T-helper 1 cell treated with Interleukin-12 subunit alpha and Interleukin-12 subunit beta and Interleukin-4 antibody, amounts not matched to agents 30 ng/mL and 1 ng/mL, for 36 hours (primary cell): ENCODE measurements at regions not wholly inside any gene's neighbourhood (a gene's known extent, or its start where the extent isn't known, plus 50 kb on each side); places are given as distances from the start of the nearest gene placed in this dataset.
"Not testable (repeated sequence)": the region's sequence is repeated elsewhere in the genome, so short reads cannot be mapped to it uniquely, and the experiment has no call there.

Experiments
- intact Hi-C: fragments of 100-400 bp; cut with micrococcal nuclease; formaldehyde crosslinking; loops from one replicate; pipeline ENCODE4 v1.15.1; 2024

- intact Hi-C loops = no loop called here
Measured at GRCh38 chr21:35451276-35451675, 402.2 kb upstream of the RUNX1 start.

DNA sequence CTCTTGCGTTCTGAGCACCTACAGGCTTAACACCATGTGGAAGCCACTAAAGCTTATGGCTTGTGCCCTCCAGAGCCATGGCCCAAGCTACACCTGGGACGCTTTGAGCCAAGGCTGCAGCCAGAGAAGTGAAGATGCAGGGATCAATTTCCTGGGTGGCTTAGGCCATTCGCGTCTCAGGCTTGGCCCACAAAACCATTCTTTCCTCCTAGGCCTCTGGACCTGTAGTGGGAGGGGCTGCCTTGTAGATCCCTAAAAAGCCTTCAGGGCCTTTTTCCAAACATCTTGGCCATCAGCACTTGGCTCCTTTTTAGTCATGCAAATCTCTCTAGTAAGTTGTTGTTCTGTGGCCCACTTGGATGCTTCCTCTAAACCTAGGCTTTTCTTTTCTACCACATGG, 401.7 kb upstream of the RUNX1 start:
- intact Hi-C loops = no loop called here

DNA sequence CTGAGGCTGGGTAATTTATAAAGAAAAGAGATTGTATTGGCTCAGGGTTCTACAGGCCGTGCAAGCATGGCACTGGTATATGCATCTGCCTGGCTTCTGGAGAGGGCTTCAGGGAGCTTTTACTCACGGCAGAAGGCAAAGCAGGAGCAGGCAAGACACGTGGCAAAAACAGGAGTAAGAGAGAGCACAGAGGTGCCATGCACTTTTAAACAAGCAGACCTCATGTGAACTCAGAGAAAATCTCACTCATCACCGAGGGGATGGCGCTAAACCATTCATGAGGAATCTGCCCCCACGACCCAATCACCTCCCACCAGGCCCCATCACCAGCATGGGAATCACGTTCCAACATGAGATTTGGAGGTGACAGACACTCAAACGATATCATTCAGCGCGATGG, 400.7 kb upstream of the RUNX1 start:
- intact Hi-C loops = no loop called here

GRCh38 chr21:35448876-35449599, 399.9 kb upstream of the RUNX1 start:
- intact Hi-C loops = no loop called here

- intact Hi-C loops = no loop called here
Measured at GRCh38 chr21:35444391-35444790, 395.3 kb upstream of the RUNX1 start.

DNA sequence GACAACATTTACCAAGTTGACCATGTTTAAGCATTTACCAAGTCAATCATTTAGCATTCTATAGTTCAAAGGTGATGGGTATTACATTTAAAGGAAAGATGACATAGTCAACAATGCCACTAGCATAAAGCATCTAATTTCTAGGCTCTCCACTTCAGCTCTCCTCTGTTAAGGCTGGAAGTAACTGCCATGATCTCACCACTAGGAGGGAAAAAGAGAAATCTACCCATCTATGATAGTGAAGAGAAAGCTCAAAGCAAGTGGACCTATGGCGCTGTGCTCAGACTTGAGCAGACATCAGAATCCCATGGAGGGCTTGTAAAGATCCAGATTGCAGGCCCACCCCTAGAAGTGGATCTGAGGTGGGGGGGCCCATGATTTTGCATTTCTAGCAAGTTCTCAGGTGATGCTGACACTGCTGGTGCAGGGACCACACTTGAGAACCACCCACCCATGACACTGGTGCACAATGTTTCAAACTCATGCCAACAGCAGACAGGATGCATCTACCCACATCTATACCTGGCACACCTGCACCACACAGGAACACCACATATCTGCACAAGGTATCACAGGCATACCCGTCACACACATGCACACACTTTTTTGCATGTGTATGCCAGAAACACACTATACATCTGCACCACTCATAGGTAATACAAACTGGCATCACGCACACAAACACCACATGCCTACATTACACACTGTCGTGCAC, 392.9 kb upstream of the RUNX1 start:
- intact Hi-C loops = no loop called here

DNA sequence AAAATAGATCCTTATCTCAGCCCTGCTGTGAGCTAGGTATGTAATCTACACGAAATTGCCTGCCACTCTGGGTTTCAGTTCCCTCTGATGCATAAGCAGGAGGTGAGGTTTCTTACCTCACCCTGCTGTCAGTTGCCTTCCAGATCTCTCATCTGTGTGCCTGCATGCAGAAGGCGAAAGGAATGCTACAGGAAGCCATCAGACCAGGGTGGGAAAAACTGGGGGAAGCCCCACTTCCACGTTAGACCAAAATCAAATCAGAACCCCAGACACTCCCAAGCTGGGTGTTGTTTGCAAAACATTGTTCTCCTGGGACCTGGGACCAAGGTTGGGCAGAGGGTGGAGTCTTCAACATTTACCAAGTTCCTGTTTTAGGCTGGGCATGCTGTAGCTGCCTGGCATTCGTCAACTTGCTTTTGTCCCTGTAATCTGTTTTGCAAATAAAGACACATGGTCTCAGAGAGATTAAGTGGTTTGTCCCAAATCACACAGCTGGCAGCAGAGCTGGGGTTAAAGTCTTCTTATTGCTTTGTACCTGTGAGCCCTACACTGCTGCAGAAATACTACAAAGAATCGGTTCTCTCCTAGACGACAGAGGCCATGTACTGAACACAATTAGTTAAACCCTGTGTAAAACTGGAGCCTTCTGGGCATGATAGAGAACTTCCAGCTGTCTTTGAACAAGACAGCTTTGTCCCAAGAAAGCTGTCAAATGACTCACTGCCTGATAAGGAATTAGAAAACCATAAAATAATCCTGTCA, 389.7 kb upstream of the RUNX1 start:
- intact Hi-C loops = loop anchor here (5.0 kb wide), 1 partner anchor 88 kb away; no protein-coding TSS in a partner anchor

DNA sequence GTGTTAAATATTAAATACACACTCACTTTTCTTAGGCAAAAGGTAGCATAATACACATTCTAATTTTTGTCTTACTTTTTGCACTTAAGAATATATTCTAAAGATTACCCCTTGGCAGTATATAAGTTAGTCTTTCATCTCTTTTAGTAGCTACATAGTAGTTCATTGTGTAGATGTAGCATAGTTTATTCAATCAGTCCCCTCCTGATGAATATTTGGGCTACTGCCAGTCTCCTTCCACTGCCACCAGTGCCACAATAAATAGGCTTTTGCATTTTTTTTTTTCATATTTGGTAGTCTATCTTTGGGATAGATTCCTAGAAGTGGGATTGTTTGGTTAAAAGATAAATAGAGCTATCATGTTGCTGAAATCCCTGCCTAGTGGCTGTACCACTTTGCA, 388.8 kb upstream of the RUNX1 start:
- intact Hi-C loops = loop anchor here (5.0 kb wide), 1 partner anchor 89 kb away; no protein-coding TSS in a partner anchor

- intact Hi-C loops = loop anchor here (5.0 kb wide), 1 partner anchor 90 kb away; no protein-coding TSS in a partner anchor
Measured at GRCh38 chr21:35436899-35437298, 387.8 kb upstream of the RUNX1 start.

- intact Hi-C loops = not testable (repeated sequence)
Measured at GRCh38 chr21:35432601-35433000, 383.5 kb upstream of the RUNX1 start.

- intact Hi-C loops = no loop called here
Measured at GRCh38 chr21:35430260-35430659, 381.2 kb upstream of the RUNX1 start.

DNA sequence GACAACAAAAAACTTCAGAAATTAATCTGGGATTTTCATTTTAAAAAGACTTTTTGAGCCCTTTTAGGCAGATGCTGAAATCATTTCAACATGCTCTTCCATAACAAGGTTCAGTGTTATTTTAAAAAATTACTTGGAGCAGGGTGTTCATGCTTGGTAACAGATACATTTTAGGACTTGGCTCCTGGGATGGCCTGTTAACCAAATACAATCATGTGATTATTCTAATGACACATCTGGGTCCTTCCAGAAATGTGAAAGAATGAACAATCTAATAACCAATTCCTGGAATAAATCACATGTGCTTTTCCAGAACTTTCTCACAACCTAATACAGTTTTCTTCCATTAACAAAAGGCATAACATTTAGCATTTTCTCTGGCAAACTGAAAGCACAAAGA, 379.8 kb upstream of the RUNX1 start:
- intact Hi-C loops = no loop called here

GRCh38 chr21:35428489-35428888, 379.4 kb upstream of the RUNX1 start:
- intact Hi-C loops = no loop called here

DNA sequence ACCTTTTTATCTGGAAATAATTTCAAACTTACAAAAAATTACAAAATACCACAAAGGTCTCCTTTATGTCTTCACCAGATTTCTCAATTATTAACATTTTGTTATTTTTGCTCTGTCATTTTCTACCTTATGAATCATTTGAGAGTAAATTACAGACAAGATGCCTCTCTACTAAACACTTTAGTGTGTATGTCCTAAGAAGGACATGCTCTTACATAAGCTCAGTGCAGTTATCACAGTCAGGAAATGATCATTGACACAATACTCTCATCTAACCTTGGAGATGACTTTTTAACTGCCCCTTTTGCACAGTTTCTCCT, 378.9 kb upstream of the RUNX1 start:
- intact Hi-C loops = no loop called here

- intact Hi-C loops = no loop called here
Measured at GRCh38 chr21:35427320-35428000, 378.4 kb upstream of the RUNX1 start.

DNA sequence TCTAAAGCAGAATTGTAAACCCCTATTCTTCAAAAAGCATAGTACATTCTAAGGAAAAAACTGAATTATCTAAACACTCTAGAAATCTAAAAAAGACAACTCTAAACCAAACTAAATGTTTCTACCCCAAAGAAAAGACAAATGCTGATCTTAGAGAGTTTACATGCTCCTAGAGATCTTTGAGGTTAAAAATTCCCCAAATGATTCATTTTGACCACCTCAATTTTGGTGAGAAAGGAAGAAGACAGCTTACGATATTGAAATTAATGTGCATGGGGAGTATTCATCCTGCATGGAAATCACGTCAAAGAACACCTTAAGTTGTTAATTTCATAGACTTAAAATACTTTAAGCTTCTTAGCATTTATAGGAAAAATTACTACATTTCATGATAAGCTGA, 377.8 kb upstream of the RUNX1 start:
- intact Hi-C loops = no loop called here

DNA sequence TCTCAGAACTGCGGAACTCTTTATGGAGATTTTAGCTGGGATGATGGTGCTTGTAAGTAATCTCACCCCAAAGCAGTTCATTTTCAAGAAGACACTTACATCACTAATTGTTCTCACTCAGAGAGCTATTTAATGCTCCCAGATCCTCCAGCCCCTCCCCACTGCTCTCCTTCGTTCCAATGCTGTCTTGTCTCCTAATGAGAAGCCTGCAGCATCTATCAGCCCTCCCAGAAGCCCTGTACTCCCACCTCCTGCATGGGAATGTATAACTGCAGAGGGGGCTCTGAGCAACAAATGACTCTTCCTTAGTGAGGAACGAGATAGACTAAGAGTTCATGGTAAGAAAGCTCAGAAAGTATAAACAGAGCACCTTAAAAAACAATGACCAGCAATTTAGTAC, 377.4 kb upstream of the RUNX1 start:
- intact Hi-C loops = no loop called here

DNA sequence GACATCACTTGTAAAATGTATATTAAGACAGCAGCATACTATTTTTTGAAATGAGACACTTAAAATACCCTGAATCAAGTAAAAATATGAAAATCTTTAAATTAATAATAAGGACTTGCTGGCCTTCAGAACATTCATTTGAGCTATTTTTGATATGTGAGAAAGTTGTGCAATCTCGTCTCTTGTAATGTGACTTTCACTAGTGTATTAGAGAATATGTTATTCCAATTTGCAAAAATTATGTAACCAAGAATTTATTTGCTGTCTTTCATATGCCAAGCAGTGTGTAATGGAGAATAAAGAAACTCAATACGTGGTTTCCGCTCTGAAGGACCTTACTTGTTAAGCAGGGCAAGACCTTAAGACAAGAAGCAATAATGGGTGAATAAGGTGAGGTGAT, 375.0 kb upstream of the RUNX1 start:
- intact Hi-C loops = no loop called here

- intact Hi-C loops = no loop called here
Measured at GRCh38 chr21:35423709-35424108, 374.6 kb upstream of the RUNX1 start.

GRCh38 chr21:35422011-35422410, 372.9 kb upstream of the RUNX1 start:
- intact Hi-C loops = no loop called here

DNA sequence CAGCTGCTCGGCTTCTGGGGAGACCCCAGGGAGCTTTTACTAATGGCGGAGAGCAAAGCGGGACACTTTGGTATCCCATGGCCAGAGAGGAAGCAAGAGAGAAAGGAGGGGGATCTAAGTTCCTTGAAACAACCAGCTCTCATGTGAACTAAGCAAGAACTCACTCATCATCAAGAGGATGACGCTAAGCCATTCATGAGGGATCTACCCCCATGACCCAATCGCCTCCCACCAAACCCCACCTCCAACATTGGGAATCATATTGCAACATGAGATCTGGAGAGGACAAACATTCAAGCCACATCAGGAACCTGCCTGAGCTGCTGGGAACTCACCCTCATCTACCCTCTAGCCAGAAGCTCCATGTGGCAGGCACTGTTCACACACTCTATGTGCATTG, 372.1 kb upstream of the RUNX1 start:
- intact Hi-C loops = no loop called here

DNA sequence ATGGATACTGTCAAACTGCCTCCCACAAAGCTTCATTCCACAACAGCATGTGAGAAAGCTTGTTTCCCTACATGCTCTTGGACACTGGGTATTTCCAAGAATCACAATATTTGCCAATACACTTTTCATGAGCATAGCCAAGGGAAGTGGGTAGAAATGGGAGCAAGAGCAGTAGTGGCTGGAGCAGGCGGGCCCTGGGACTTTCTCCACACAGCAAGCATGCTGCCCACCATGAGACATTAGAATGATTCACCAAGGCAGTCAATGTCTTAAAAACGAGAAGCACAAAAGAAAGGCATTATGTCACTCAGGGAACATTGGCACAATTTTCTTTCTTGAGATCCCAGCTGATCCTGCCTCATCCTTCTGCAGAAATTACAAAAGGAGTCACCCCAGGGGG, 371.6 kb upstream of the RUNX1 start:
- intact Hi-C loops = no loop called here
